ENCODE measurements at regions not wholly inside any gene's neighbourhood (a gene's known extent, or its start where the extent isn't known, plus 50 kb on each side); places are given as distances from the start of the nearest gene placed in this dataset.

DNA sequence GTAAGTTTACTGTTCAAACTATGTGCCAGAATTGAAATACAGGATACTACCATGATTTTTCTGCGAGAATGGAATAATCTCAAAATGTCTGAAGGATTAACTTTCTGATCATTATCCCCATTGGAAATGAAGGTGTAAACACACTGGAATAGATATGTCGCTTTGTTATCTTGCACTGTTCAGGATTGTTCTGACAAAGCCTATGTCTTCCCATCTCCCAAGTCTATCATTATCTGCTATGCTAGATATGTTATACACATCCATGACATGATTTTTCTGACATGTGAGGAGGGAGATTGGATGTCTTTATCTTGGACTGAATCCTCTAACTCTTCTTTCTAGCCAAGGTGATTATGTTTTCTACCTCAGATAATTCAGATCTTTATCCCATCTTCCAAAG, 1239.3 kb upstream of the ADGRL4 start:
- TF ChIP-seq, protein P1, sequence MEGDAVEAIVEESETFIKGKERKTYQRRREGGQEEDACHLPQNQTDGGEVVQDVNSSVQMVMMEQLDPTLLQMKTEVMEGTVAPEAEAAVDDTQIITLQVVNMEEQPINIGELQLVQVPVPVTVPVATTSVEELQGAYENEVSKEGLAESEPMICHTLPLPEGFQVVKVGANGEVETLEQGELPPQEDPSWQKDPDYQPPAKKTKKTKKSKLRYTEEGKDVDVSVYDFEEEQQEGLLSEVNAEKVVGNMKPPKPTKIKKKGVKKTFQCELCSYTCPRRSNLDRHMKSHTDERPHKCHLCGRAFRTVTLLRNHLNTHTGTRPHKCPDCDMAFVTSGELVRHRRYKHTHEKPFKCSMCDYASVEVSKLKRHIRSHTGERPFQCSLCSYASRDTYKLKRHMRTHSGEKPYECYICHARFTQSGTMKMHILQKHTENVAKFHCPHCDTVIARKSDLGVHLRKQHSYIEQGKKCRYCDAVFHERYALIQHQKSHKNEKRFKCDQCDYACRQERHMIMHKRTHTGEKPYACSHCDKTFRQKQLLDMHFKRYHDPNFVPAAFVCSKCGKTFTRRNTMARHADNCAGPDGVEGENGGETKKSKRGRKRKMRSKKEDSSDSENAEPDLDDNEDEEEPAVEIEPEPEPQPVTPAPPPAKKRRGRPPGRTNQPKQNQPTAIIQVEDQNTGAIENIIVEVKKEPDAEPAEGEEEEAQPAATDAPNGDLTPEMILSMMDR (IDR thresholded peaks at IDR 0.05), result no peak
- TF ChIP-seq EP300 (IDR thresholded peaks at IDR 0.05) (no peak), POLR2AphosphoS5 (IDR thresholded peaks at IDR 0.05) (no peak), POLR2A (IDR thresholded peaks at IDR 0.05) (no peak)

Measured in sigmoid colon (tissue), 4 donors.